Neural progenitor cell (in vitro differentiated cells): ENCODE measurements at regions not wholly inside any gene's neighbourhood (a gene's known extent, or its start where the extent isn't known, plus 50 kb on each side); places are given as distances from the start of the nearest gene placed in this dataset.

Source experiments
- DNase-seq: peaks from one replicate; pipeline ENCODE4 v3.0.0-alpha.2; 2016; ENCODE audit warnings: low spot score
- H2AFZ ChIP-seq: fragments of 200-600 bp; sonication (generic); replicated peaks from 2 replicates; pipeline ENCODE4 v1.6.1; 2016; ENCODE audit warnings: antibody characterized with exemption
- H3F3A ChIP-seq: fragments of 200-600 bp; sonication (generic); 2 replicates; pipeline ENCODE4 v1.6.1; 2016; ENCODE audit warnings: antibody characterized with exemption, low read depth
- H3K27ac ChIP-seq: fragments of 200-600 bp; sonication (generic); 2 replicates; pipeline ENCODE4 v1.5.1; 2016; ENCODE audit warnings: mild to moderate bottlenecking
- H3K27me3 ChIP-seq: fragments of 200-600 bp; sonication (generic); 2 replicates; pipeline ENCODE4 v1.6.1; 2016; ENCODE audit warnings: mild to moderate bottlenecking, moderate library complexity
- H3K36me3 ChIP-seq: fragments of 200-600 bp; sonication (generic); 2 replicates; pipeline ENCODE4 v1.5.1; 2016
- H3K4me1 ChIP-seq: fragments of 200-600 bp; sonication (generic); 2 replicates; pipeline ENCODE4 v1.6.1; 2016; ENCODE audit warnings: mixed run types
- H3K4me2 ChIP-seq: fragments of 200-600 bp; sonication (generic); 2 replicates; pipeline ENCODE4 v1.6.1; 2016
- H3K4me3 ChIP-seq: fragments of 200-600 bp; sonication (generic); 2 replicates; pipeline ENCODE4 v1.5.1; 2016
- H3K79me2 ChIP-seq: fragments of 200-600 bp; sonication (generic); 2 replicates; pipeline ENCODE4 v1.6.1; 2016; ENCODE audit warnings: low read depth
- H3K9ac ChIP-seq: fragments of 200-600 bp; sonication (generic); 2 replicates; pipeline ENCODE4 v1.6.1; 2016
- H3K9me3 ChIP-seq: fragments of 200-600 bp; sonication (generic); 2 replicates; pipeline ENCODE4 v1.5.1; 2016; ENCODE audit warnings: low read depth
- H4K20me1 ChIP-seq: fragments of 200-600 bp; sonication (generic); 2 replicates; pipeline ENCODE4 v1.6.1; 2016; ENCODE audit warnings: low read depth
- H3K27ac Mint-ChIP-seq: 3 replicates; pipeline ENCODE4 v1.8.0; 2021; ENCODE audit warnings: mixed read lengths
- H3K27me3 Mint-ChIP-seq: 2 replicates; pipeline ENCODE4 v1.8.0; 2022; ENCODE audit warnings: low read depth, mild to moderate bottlenecking, inconsistent platforms, moderate library complexity, mixed read lengths; ENCODE audit not compliant: insufficient read depth
- H3K36me3 Mint-ChIP-seq: 3 replicates; pipeline ENCODE4 v1.8.0; 2021; ENCODE audit warnings: mixed read lengths
- H3K4me1 Mint-ChIP-seq: 3 replicates; pipeline ENCODE4 v1.8.0; 2021; ENCODE audit warnings: mixed read lengths
- H3K4me3 Mint-ChIP-seq: 3 replicates; pipeline ENCODE4 v1.8.0; 2021; ENCODE audit warnings: mild to moderate bottlenecking, moderate library complexity, mixed read lengths
- H3K9me3 Mint-ChIP-seq: 3 replicates; pipeline ENCODE4 v1.8.0; 2020; ENCODE audit warnings: mixed read lengths
- CTCF ChIP-seq: fragments of 200-600 bp; sonication (generic); IDR thresholded peaks from 2 replicates; pipeline ENCODE4 v1.5.1; 2017; ENCODE audit warnings: antibody characterized with exemption, mild to moderate bottlenecking
- EZH2 ChIP-seq: fragments of 200-600 bp; sonication (generic); IDR thresholded peaks from 2 replicates; pipeline ENCODE4 v1.6.1; 2017; ENCODE audit warnings: antibody characterized with exemption, mild to moderate bottlenecking, moderate library complexity
- EZH2phosphoT487 ChIP-seq: fragments of 200-600 bp; sonication (generic); IDR thresholded peaks from 2 replicates; pipeline ENCODE4 v1.6.1; 2017; ENCODE audit warnings: antibody characterized with exemption

- Mint-ChIP-seq H3K27ac (no peak overlapping the region), H3K27me3 (no peaks in the 10 kb centered on the region), H3K4me1 (no peaks in the 10 kb centered on the region), H3K36me3 (no peaks in the 10 kb centered on the region), H3K4me3 (no peak overlapping the region), H3K9me3 (no peaks in the 10 kb centered on the region)
- Histone ChIP-seq H3K9me3 (no peaks in the 10 kb centered on the region), H3K4me2 (no peak overlapping the region), H4K20me1 (no peaks in the 10 kb centered on the region), H3K36me3 (no peaks in the 10 kb centered on the region), H3K4me1 (no peaks in the 10 kb centered on the region), H2AFZ (no peak overlapping the region), H3K4me3 (no peak overlapping the region), H3K9ac (no peak overlapping the region), H3K27me3 (no peaks in the 10 kb centered on the region), H3F3A (no peaks in the 10 kb centered on the region), H3K79me2 (no peaks in the 10 kb centered on the region), H3K27ac (no peak overlapping the region)
- no peak for DNase-seq
- TF ChIP-seq EZH2 (no peak), EZH2phosphoT487 (no peak), CTCF (no peak)
Observed at GRCh38 chr10:4576206-4576605, 249.8 kb upstream of the AKR1E2 start.

GRCh38 chr10:4569151-4569550 lies 256.9 kb upstream of the AKR1E2 start:
- Mint-ChIP-seq H3K27ac (no peak overlapping the region), H3K27me3 (no peaks in the 10 kb centered on the region), H3K9me3 (no peaks in the 10 kb centered on the region), H3K36me3 (no peaks in the 10 kb centered on the region), H3K4me3 (no peak overlapping the region), H3K4me1 (peaks cover 2% of the 10 kb centered on the region)
- Histone ChIP-seq H3K4me2 (no peak overlapping the region), H3K36me3 (no peaks in the 10 kb centered on the region), H2AFZ (no peak overlapping the region), H3K9me3 (no peaks in the 10 kb centered on the region), H4K20me1 (no peaks in the 10 kb centered on the region), H3K27ac (no peak overlapping the region), H3K4me1 (peaks cover 8% of the 10 kb centered on the region), H3K9ac (no peak overlapping the region), H3K79me2 (no peaks in the 10 kb centered on the region), H3K27me3 (no peaks in the 10 kb centered on the region), H3F3A (no peaks in the 10 kb centered on the region), H3K4me3 (no peak overlapping the region)
- no peak for DNase-seq
- TF ChIP-seq CTCF (no peak), EZH2phosphoT487 (no peak), EZH2 (no peak)

GRCh38 chr10:4568731-4569130 lies 257.3 kb upstream of the AKR1E2 start:
- Histone ChIP-seq H3K27me3 (no peaks in the 10 kb centered on the region), H4K20me1 (no peaks in the 10 kb centered on the region), H3K4me3 (no peak overlapping the region), H3K79me2 (no peaks in the 10 kb centered on the region), H3K4me2 (no peak overlapping the region), H3K27ac (no peak overlapping the region), H3K4me1 (peaks cover 8% of the 10 kb centered on the region), H3F3A (no peaks in the 10 kb centered on the region), H2AFZ (no peak overlapping the region), H3K9me3 (no peaks in the 10 kb centered on the region), H3K9ac (no peak overlapping the region), H3K36me3 (no peaks in the 10 kb centered on the region)
- no peaks in the 10 kb centered on the region for H3K9me3 Mint-ChIP-seq
- no peak overlapping the region for H3K27ac Mint-ChIP-seq
- no peak for DNase-seq
- no peaks in the 10 kb centered on the region for H3K27me3 Mint-ChIP-seq
- H3K4me3 Mint-ChIP-seq, result no peak overlapping the region
- TF ChIP-seq EZH2 (no peak), EZH2phosphoT487 (no peak), CTCF (no peak)
- H3K36me3 Mint-ChIP-seq, result no peaks in the 10 kb centered on the region
- peaks cover 2% of the 10 kb centered on the region for H3K4me1 Mint-ChIP-seq

- H3K27ac ChIP-seq, result no peak overlapping the region
Observed at GRCh38 chr10:4568086-4568485, 257.9 kb upstream of the AKR1E2 start.

More at GRCh38 chr10:4568086-4568485, 257.9 kb upstream of the AKR1E2 start:
- Histone ChIP-seq H3K36me3 (no peaks in the 10 kb centered on the region), H3K9ac (no peak overlapping the region), H3K9me3 (no peaks in the 10 kb centered on the region), H2AFZ (no peak overlapping the region), H3K4me1 (peaks cover 8% of the 10 kb centered on the region), H4K20me1 (no peaks in the 10 kb centered on the region), H3K4me2 (no peak overlapping the region), H3K4me3 (no peak overlapping the region), H3K79me2 (no peaks in the 10 kb centered on the region), H3F3A (no peaks in the 10 kb centered on the region), H3K27me3 (no peaks in the 10 kb centered on the region)
- Mint-ChIP-seq H3K4me1 (peaks cover 2% of the 10 kb centered on the region), H3K4me3 (no peak overlapping the region), H3K27ac (no peak overlapping the region), H3K27me3 (no peaks in the 10 kb centered on the region), H3K9me3 (no peaks in the 10 kb centered on the region), H3K36me3 (no peaks in the 10 kb centered on the region)
- TF ChIP-seq CTCF (no peak), EZH2 (no peak), EZH2phosphoT487 (no peak)
- no peak for DNase-seq
